CD4-positive, CD25-positive, alpha-beta regulatory T cell (primary cell): ENCODE measurements at regions not wholly inside any gene's neighbourhood (a gene's known extent, or its start where the extent isn't known, plus 50 kb on each side); places are given as distances from the start of the nearest gene placed in this dataset.
A peak's percentile ranks its signal among the peaks of the same experiment; 100 is the strongest.

ENCODE experiments used
- ATAC-seq, 2 donors: fragments of 150-1000 bp; cut with Tn5 transposase; one replicate each; pipeline ENCODE4 v1.10.0; 2021; ENCODE audit warnings: low read depth in 2 of 2, moderate number of reproducible peaks in 2 of 2, moderate library complexity in 1 of 2
- DNase-seq, 3 donors: peaks; one replicate each; pipeline versions ENCODE4 v3.0.0 to v3.0.0-alpha.2; 2012 to 2022; ENCODE audit warnings: mixed read lengths in 1 of 3
- H3K27ac ChIP-seq: one replicate; pipeline ENCODE4 v1.7.0; 2013; ENCODE audit warnings: mild to moderate bottlenecking, low read length; ENCODE audit not compliant: insufficient read depth, poor library complexity, severe bottlenecking
- H3K27me3 ChIP-seq: one replicate; pipeline ENCODE4 v1.7.0; 2013; ENCODE audit warnings: low read length; ENCODE audit not compliant: control insufficient read depth, insufficient read depth
- H3K36me3 ChIP-seq: one replicate; pipeline ENCODE4 v1.7.0; 2013; ENCODE audit warnings: mild to moderate bottlenecking, low read length, moderate library complexity; ENCODE audit not compliant: control insufficient read depth, insufficient read depth
- H3K4me1 ChIP-seq: 2 replicates; pipeline ENCODE4 v1.7.0; 2013; ENCODE audit warnings: mild to moderate bottlenecking, low read length; ENCODE audit not compliant: insufficient read depth, control insufficient read depth, poor library complexity, severe bottlenecking
- H3K4me3 ChIP-seq: one replicate; pipeline ENCODE4 v1.7.0; 2013; ENCODE audit warnings: low read depth, mild to moderate bottlenecking, low read length, moderate library complexity
- H3K9me3 ChIP-seq, 2 experiments: 1 replicate in 1 of 2; 2 replicates in 1 of 2; pipeline ENCODE4 v1.7.0; 2013; ENCODE audit warnings: low read length in 2 of 2, mild to moderate bottlenecking in 1 of 2, moderate library complexity in 1 of 2; ENCODE audit not compliant: control insufficient read depth in 2 of 2
- H3K27ac Mint-ChIP-seq, 3 donors: one replicate each; pipeline ENCODE4 v1.8.0; 2020 to 2022; ENCODE audit warnings: mild to moderate bottlenecking in 3 of 3, mixed read lengths in 3 of 3, moderate library complexity in 2 of 3
- H3K27me3 Mint-ChIP-seq: one replicate; pipeline ENCODE4 v1.8.0; 2022; ENCODE audit warnings: mild to moderate bottlenecking, mixed read lengths
- H3K36me3 Mint-ChIP-seq: one replicate; pipeline ENCODE4 v1.8.0; 2020; ENCODE audit warnings: mixed read lengths
- H3K4me1 Mint-ChIP-seq, 4 donors: one replicate each; pipeline ENCODE4 v1.8.0; 2020 to 2022; ENCODE audit warnings: mixed read lengths in 4 of 4, mild to moderate bottlenecking in 1 of 4
- H3K4me3 Mint-ChIP-seq, 4 donors: one replicate each; pipeline ENCODE4 v1.8.0; 2020 to 2022; ENCODE audit warnings: mild to moderate bottlenecking in 4 of 4, mixed read lengths in 4 of 4, moderate library complexity in 3 of 4
- H3K9me3 Mint-ChIP-seq, 7 donors: one replicate each; pipeline ENCODE4 v1.8.0; 2020 to 2022; ENCODE audit warnings: mixed read lengths in 7 of 7, mild to moderate bottlenecking in 3 of 7, moderate library complexity in 2 of 7

GRCh38 chr12:59039005-59039404, 118.7 kb upstream of the LRIG3 start:
- Mint-ChIP-seq H3K9me3 (peaks cover 0 to 2% (median 0%) of the 10 kb centered on the region in 7 donors), H3K4me3 (no peak overlapping the region), H3K27ac (no peak overlapping the region), H3K36me3 (no peaks in the 10 kb centered on the region), H3K27me3 (no peaks in the 10 kb centered on the region), H3K4me1 (no peaks in the 10 kb centered on the region)
- H3K36me3 ChIP-seq, result no peaks in the 10 kb centered on the region
- H3K9me3 ChIP-seq, result no peaks in the 10 kb centered on the region
- ATAC-seq (no peak), DNase-seq (no peak)
- H3K27me3 ChIP-seq, result no peaks in the 10 kb centered on the region
- H3K4me3 ChIP-seq, result no peak overlapping the region
- H3K4me1 ChIP-seq, result no peaks in the 10 kb centered on the region
- H3K27ac ChIP-seq, result no peak overlapping the region

DNA sequence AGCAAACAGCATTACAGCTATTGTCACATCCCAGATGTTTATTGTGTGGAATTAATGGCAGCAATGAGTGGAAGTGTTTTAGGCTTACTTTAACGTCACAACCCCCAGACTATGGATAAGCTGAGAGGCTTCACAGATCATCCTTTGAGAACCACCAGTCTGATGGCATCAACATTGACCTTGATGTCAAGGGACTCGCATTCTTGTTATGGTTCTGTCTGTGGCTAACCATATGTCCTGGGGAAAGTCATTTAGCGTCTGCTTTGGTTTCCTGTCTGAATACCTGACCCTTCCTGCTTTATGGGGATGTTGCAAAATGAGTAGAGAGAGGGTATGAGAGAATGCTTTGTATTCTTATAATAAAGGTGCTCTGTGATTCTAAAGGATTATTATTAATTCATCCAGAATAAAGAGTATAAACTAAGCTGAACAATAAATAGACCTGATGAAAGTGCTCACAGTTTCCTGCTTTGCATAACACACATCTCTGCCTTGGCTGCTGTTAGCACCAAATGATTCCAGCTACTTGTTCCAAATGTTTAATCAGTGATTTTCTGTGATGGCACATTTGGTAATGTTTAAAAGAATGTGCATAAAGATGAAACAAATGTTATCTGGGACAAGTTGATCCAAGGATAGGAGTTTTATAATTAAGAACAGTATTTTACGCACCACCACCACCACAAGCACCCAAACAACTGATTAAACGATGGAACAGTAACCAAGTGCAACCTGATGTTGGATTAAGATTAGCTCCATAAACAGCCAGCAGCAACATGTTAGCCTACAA, 116.9 kb upstream of the LRIG3 start:
- no peak for DNase-seq

DNA sequence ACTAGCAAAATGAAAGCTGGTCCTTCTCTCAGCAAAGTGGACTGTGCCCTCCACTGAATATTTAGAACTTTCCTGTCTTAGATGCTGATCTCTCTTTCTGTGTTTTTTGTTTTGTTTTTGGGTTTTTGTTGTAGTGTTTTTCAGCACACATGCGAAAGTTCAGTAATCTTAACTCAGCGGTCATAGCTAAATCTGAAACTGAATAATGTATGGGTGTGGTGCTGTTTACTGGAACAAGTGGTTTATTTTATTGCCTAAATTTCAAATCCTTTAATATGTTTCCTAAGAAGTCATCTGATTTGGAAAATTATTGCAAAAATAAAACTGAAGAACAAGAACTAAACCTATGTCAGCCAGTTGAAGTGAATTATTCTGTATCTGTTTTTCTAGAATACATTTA, 116.0 kb upstream of the LRIG3 start:
- H3K4me3 Mint-ChIP-seq, result no peak overlapping the region
- H3K4me1 ChIP-seq, result no peaks in the 10 kb centered on the region
- no peaks in the 10 kb centered on the region for H3K36me3 Mint-ChIP-seq
- H3K9me3 ChIP-seq, result no peaks in the 10 kb centered on the region
- no peak for ATAC-seq
- no peaks in the 10 kb centered on the region for H3K27me3 ChIP-seq
- no peak overlapping the region for H3K27ac ChIP-seq
- no peaks in the 10 kb centered on the region for H3K36me3 ChIP-seq
- H3K9me3 Mint-ChIP-seq, result peaks cover 0 to 1% (median 0%) of the 10 kb centered on the region in 7 donors
- H3K27ac Mint-ChIP-seq, result peak overlapping the region in 1 of 3 donors; percentile 31
- no peaks in the 10 kb centered on the region for H3K4me1 Mint-ChIP-seq
- no peak for DNase-seq
- no peak overlapping the region for H3K4me3 ChIP-seq
- H3K27me3 Mint-ChIP-seq, result no peaks in the 10 kb centered on the region

More for the DNA sequence above, 116.9 kb upstream of the LRIG3 start:
- Histone ChIP-seq H3K9me3 (no peaks in the 10 kb centered on the region), H3K27me3 (no peaks in the 10 kb centered on the region), H3K4me1 (no peaks in the 10 kb centered on the region), H3K27ac (no peak overlapping the region), H3K4me3 (no peak overlapping the region), H3K36me3 (no peaks in the 10 kb centered on the region)
- Mint-ChIP-seq H3K27ac (peak overlapping the region in 1 of 3 donors; percentile 31), H3K36me3 (no peaks in the 10 kb centered on the region), H3K4me3 (no peak overlapping the region), H3K27me3 (no peaks in the 10 kb centered on the region), H3K4me1 (no peaks in the 10 kb centered on the region), H3K9me3 (peaks cover 0 to 2% (median 0%) of the 10 kb centered on the region in 7 donors)
- ATAC-seq, result no peak

DNA sequence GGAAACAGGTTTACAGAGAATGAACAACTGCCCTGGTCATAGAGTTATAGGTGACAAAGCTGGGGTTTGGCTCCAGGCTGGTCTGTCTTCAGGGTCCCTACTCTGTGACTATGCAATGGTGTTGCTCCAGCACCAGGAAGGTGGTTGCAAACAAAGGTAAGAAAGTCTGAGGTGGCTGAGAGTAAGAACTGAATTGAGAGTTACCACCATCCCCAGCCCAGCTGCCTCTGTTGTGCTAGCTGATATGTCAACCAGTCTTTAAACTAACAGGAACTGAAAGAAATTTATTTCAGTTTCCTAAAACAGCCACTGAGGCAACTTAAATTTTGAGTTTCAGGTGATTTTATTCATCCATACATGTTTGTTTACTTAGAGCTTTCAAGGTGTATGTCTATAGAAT, 111.0 kb upstream of the LRIG3 start:
- Mint-ChIP-seq H3K27ac (no peak overlapping the region), H3K4me3 (no peak overlapping the region), H3K27me3 (no peaks in the 10 kb centered on the region), H3K9me3 (peaks cover 0 to 2% (median 0%) of the 10 kb centered on the region in 7 donors), H3K36me3 (no peaks in the 10 kb centered on the region), H3K4me1 (no peaks in the 10 kb centered on the region)
- no peak overlapping the region for H3K27ac ChIP-seq
- DNase-seq (no peak), ATAC-seq (no peak)
- no peaks in the 10 kb centered on the region for H3K9me3 ChIP-seq
- H3K4me3 ChIP-seq, result no peak overlapping the region
- H3K27me3 ChIP-seq, result no peaks in the 10 kb centered on the region
- H3K4me1 ChIP-seq, result no peaks in the 10 kb centered on the region
- no peaks in the 10 kb centered on the region for H3K36me3 ChIP-seq

- no peaks in the 10 kb centered on the region for H3K36me3 ChIP-seq
- H3K4me3 Mint-ChIP-seq, result no peak overlapping the region
- H3K36me3 Mint-ChIP-seq, result no peaks in the 10 kb centered on the region
- ATAC-seq (no peak), DNase-seq (no peak)
- H3K4me1 Mint-ChIP-seq, result no peaks in the 10 kb centered on the region
- H3K9me3 Mint-ChIP-seq, result peaks cover 0 to 1% (median 0%) of the 10 kb centered on the region in 7 donors
- H3K4me3 ChIP-seq, result no peak overlapping the region
- H3K27me3 Mint-ChIP-seq, result no peaks in the 10 kb centered on the region
- no peaks in the 10 kb centered on the region for H3K9me3 ChIP-seq
- H3K4me1 ChIP-seq, result no peaks in the 10 kb centered on the region
- H3K27me3 ChIP-seq, result no peaks in the 10 kb centered on the region
- H3K27ac Mint-ChIP-seq, result no peak overlapping the region
- H3K27ac ChIP-seq, result no peak overlapping the region
These were observed 110.1 kb upstream of the LRIG3 start for GRCh38 chr12:59030415-59030814.

DNA sequence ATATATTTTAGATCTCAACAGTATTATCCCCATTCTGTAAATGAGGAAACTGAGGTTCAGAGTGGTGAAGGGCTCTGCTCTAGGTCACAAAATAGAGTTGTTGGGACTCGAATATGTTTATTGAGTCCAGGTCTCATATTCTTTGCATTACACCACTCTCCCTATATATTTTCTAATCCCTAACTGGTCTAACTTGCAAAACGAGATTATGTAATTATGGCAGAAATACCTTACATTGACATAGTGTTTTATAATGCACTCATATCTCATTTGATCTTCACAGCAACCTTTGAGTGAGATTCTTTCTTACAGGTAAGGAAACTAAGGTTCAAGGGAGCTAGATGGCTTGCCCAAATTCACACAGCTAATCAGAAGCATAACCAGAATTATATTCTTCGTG, 106.9 kb upstream of the LRIG3 start:
- no peaks in the 10 kb centered on the region for H3K4me1 Mint-ChIP-seq
- Histone ChIP-seq H3K4me1 (no peaks in the 10 kb centered on the region), H3K9me3 (no peaks in the 10 kb centered on the region), H3K36me3 (no peaks in the 10 kb centered on the region), H3K27me3 (no peaks in the 10 kb centered on the region), H3K4me3 (no peak overlapping the region), H3K27ac (no peak overlapping the region)
- DNase-seq, result no peak
- H3K27ac Mint-ChIP-seq, result no peak overlapping the region
- no peaks in the 10 kb centered on the region for H3K27me3 Mint-ChIP-seq
- peaks cover 0 to 5% (median 0%) of the 10 kb centered on the region in 7 donors for H3K9me3 Mint-ChIP-seq
- H3K36me3 Mint-ChIP-seq, result no peaks in the 10 kb centered on the region
- H3K4me3 Mint-ChIP-seq, result no peak overlapping the region
- ATAC-seq, result no peak

GRCh38 chr12:59023861-59024424, 103.6 kb upstream of the LRIG3 start:
- Histone ChIP-seq H3K4me1 (no peaks in the 10 kb centered on the region), H3K27me3 (no peaks in the 10 kb centered on the region), H3K27ac (no peak overlapping the region), H3K4me3 (no peak overlapping the region), H3K36me3 (no peaks in the 10 kb centered on the region), H3K9me3 (no peaks in the 10 kb centered on the region)
- Mint-ChIP-seq H3K36me3 (no peaks in the 10 kb centered on the region), H3K9me3 (peaks cover 0 to 5% (median 0%) of the 10 kb centered on the region in 7 donors), H3K4me1 (no peaks in the 10 kb centered on the region), H3K27ac (no peak overlapping the region), H3K27me3 (no peaks in the 10 kb centered on the region), H3K4me3 (no peak overlapping the region)
- no peak for DNase-seq
- ATAC-seq, result no peak
